NCI-H1105 treated with DMSO at 0.1 percent for 48 hours (cell line): ENCODE measurements at regions not wholly inside any gene's neighbourhood (a gene's known extent, or its start where the extent isn't known, plus 50 kb on each side); places are given as distances from the start of the nearest gene placed in this dataset.

Source experiments
- DNase-seq: peaks from one replicate; lab custom pipeline; 2025; lab: John Stamatoyannopoulos, UW

GRCh38 chr10:10642189-10642588 is 375.5 kb upstream of the CELF2 start:
- no peak for DNase-seq

- DNase-seq, result no peak
Observed at GRCh38 chr10:10642751-10643150, 374.9 kb upstream of the CELF2 start.

GRCh38 chr10:10644008-10644646 is 373.5 kb upstream of the CELF2 start:
- DNase-seq, result no peak

GRCh38 chr10:10644676-10645385 is 372.8 kb upstream of the CELF2 start:
- DNase-seq, result no peak

GRCh38 chr10:10647331-10647730 is 370.3 kb upstream of the CELF2 start:
- DNase-seq, result no peak

- DNase-seq, result no peak
Observed at GRCh38 chr10:10657139-10657760, 360.4 kb upstream of the CELF2 start.

- no peak for DNase-seq
Observed at GRCh38 chr10:10658172-10658785, 359.4 kb upstream of the CELF2 start.

GRCh38 chr10:10660054-10660453 is 357.6 kb upstream of the CELF2 start:
- no peak for DNase-seq

- no peak for DNase-seq
Observed at GRCh38 chr10:10661176-10661575, 356.5 kb upstream of the CELF2 start.

GRCh38 chr10:10662716-10663408 is 354.8 kb upstream of the CELF2 start:
- no peak for DNase-seq

- DNase-seq, result no peak
Observed at GRCh38 chr10:10663622-10664021, 354.1 kb upstream of the CELF2 start.

- no peak for DNase-seq
Observed at GRCh38 chr10:10665750-10666149, 351.9 kb upstream of the CELF2 start.

- DNase-seq, result no peak
Observed at GRCh38 chr10:10667466-10667865, 350.2 kb upstream of the CELF2 start.

- no peak for DNase-seq
Observed at GRCh38 chr10:10676972-10677371, 340.7 kb upstream of the CELF2 start.

GRCh38 chr10:10677479-10677878 is 340.2 kb upstream of the CELF2 start:
- no peak for DNase-seq

GRCh38 chr10:10680496-10680895 is 337.2 kb upstream of the CELF2 start:
- no peak for DNase-seq

GRCh38 chr10:10684972-10685371 is 332.7 kb upstream of the CELF2 start:
- DNase-seq, result no peak

GRCh38 chr10:10685566-10685965 is 332.1 kb upstream of the CELF2 start:
- no peak for DNase-seq

- DNase-seq, result no peak
Observed at GRCh38 chr10:10687751-10688150, 329.9 kb upstream of the CELF2 start.

GRCh38 chr10:10699427-10699826 is 318.2 kb upstream of the CELF2 start:
- DNase-seq, result no peak

- DNase-seq, result no peak
Observed at GRCh38 chr10:10701084-10701611, 316.5 kb upstream of the CELF2 start.

- DNase-seq, result no peak
Observed at GRCh38 chr10:10702211-10702610, 315.5 kb upstream of the CELF2 start.
